Colonic mucosa (tissue), 4 donors: ENCODE measurements at regions not wholly inside any gene's neighbourhood (a gene's known extent, or its start where the extent isn't known, plus 50 kb on each side); places are given as distances from the start of the nearest gene placed in this dataset.

Source experiments
- DNase-seq: peaks from one replicate; pipeline ENCODE4 v3.0.0-alpha.2; 2020
- H3K27ac ChIP-seq: fragments of 200-600 bp; one replicate; pipeline ENCODE4 v1.8.0; 2021
- H3K27me3 ChIP-seq: fragments of 200-600 bp; one replicate; pipeline ENCODE4 v1.8.0; 2021
- H3K36me3 ChIP-seq: fragments of 200-600 bp; one replicate; pipeline ENCODE4 v1.8.0; 2021
- H3K4me1 ChIP-seq: fragments of 200-600 bp; one replicate; pipeline ENCODE4 v1.8.0; 2021; ENCODE audit warnings: mild to moderate bottlenecking
- H3K4me3 ChIP-seq: fragments of 200-600 bp; one replicate; pipeline ENCODE4 v1.8.0; 2021
- H3K9ac ChIP-seq, 2 donors: one replicate each; pipeline ENCODE4 v1.7.0; 2013; ENCODE audit warnings: control low read depth in 2 of 2, low read depth in 2 of 2, low read length in 2 of 2
- H3K9me3 ChIP-seq: fragments of 200-600 bp; one replicate; pipeline ENCODE4 v1.8.0; 2021
- intact Hi-C: fragments of 100-400 bp; cut with DNase I; formaldehyde crosslinking; loops from one replicate; pipeline ENCODE4 v1.14.1; 2022
- TF ChIP-seq, protein P1 (sequence below): fragments of 200-600 bp; IDR thresholded peaks from one replicate; pipeline ENCODE4 v1.8.0; 2022; ENCODE audit warnings: antibody characterized with exemption, mild to moderate bottlenecking
- donor health status: healthy.
- donor health status: DM: no; HTN: no; CAD: no.
- donor health status: DM: no; HTN: no; CAD: no.

DNA sequence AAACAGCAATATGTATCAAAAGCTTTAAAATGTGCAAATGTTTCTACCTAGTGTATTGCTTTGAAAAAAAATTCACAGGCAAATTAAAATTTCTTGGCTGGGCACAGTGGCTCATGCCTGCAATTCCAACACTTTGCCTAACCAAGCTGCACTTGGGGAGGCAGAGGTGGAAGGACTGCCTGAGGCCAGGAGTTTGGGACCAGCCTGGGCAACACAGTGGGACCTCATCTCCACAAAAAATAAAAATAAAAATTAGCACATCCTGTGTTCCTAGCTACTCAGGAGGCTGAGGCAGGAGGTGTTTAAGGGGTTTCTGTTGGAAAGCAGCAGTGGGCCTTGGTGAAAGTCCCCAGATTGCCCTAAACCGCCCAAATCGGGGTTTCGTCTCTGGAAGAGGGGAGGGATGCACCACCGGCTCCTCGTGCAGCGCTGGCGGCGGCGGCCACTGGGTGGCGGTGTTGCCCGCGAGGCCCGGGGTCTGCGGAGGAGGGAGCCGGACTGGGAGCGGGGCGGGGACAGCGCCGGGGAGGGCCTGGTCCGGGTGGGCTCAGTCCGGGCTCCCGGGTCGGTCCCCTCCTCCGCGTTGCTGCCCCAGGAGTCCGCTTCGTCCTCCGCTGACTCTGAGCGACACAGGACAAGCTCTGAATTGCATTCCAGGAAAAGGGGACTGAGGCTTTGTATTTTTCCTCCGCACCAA, 265.6 kb downstream of the AACS start:
- Histone ChIP-seq H3K4me3 (peak overlapping the region; percentile 37), H3K9me3 (no peaks in the 10 kb centered on the region), H3K27me3 (no peaks in the 10 kb centered on the region), H3K9ac (peak overlapping the region; percentile 60 to 66), H3K27ac (no peak overlapping the region), H3K36me3 (no peaks in the 10 kb centered on the region), H3K4me1 (no peaks in the 10 kb centered on the region)
- TF ChIP-seq, protein P1, sequence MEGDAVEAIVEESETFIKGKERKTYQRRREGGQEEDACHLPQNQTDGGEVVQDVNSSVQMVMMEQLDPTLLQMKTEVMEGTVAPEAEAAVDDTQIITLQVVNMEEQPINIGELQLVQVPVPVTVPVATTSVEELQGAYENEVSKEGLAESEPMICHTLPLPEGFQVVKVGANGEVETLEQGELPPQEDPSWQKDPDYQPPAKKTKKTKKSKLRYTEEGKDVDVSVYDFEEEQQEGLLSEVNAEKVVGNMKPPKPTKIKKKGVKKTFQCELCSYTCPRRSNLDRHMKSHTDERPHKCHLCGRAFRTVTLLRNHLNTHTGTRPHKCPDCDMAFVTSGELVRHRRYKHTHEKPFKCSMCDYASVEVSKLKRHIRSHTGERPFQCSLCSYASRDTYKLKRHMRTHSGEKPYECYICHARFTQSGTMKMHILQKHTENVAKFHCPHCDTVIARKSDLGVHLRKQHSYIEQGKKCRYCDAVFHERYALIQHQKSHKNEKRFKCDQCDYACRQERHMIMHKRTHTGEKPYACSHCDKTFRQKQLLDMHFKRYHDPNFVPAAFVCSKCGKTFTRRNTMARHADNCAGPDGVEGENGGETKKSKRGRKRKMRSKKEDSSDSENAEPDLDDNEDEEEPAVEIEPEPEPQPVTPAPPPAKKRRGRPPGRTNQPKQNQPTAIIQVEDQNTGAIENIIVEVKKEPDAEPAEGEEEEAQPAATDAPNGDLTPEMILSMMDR = peak; percentile 84
- intact Hi-C loops = loop anchor here (2.0 to 10.0 kb wide), 2 partner anchors 72 to 1414 kb away; no protein-coding TSS in a partner anchor
- peak; percentile 74 for DNase-seq

DNA sequence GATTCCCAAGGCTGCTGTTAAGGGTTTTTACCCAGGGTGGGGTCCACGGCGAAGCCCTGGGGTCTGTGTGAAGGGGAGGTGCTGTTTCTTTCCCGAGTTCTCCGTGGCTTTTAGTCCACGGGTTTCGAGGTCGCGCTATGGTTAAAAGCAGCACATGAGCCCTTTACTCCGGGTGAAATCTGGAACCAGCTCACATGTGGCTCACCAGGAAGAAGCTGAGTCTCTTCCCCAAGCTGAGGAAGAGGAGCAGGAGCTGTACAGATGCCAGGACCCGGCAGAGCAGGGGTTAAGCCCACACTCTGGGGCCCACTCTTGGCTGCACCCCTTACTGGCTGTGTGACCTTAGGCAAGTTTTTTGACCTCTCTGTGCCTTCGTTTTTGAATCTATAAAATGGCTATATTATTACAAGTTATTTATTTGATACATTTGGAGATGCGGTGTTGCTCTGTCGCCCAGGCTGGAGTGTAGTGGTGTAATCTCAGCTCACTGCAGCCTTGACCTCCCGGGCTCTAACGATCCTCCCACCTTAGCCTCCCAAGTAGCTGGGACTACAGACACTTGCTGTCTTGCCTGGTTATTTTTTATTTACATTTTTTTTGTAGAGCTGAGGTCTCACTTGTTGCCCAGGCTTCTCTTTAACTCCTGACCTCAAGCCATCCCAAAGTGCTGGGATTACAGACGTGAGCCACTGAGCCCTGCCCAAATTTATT, 266.3 kb downstream of the AACS start:
- H3K9ac ChIP-seq = peak overlapping the region; percentile 60 to 66
- no peak for DNase-seq
- H3K27ac ChIP-seq = no peak overlapping the region
- intact Hi-C loops = loop anchor here (2.0 to 10.0 kb wide), 2 partner anchors 71 to 1413 kb away; no protein-coding TSS in a partner anchor
- no peaks in the 10 kb centered on the region for H3K27me3 ChIP-seq
- TF ChIP-seq, protein P1 = no peak
- no peaks in the 10 kb centered on the region for H3K4me1 ChIP-seq
- H3K4me3 ChIP-seq = peak overlapping the region; percentile 37
- no peaks in the 10 kb centered on the region for H3K9me3 ChIP-seq
- no peaks in the 10 kb centered on the region for H3K36me3 ChIP-seq

DNA sequence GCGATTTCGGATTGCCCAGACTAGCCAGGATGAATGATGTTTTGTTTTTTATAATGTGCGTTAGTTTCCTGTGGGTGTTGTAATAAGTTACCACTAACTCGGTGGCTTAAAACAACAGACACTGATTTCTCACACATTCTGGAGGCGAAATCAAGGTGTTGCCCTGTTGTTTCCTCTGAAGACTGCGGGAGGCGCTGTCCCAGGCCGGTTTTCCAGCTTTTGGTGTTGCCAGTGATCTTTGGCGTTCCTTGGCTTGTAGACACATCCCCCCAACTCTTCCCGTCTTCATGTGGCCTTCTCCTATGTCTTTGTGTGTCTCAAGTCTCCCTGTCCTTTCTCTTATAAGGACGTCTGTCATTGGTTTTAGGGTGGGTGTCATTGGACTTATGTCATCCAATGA, 267.7 kb downstream of the AACS start:
- Histone ChIP-seq H3K27me3 (no peaks in the 10 kb centered on the region), H3K36me3 (no peaks in the 10 kb centered on the region), H3K27ac (no peak overlapping the region), H3K4me1 (no peaks in the 10 kb centered on the region), H3K4me3 (no peak overlapping the region), H3K9me3 (no peaks in the 10 kb centered on the region), H3K9ac (no peak overlapping the region)
- intact Hi-C loops = loop anchor here (10.0 kb wide), 1 partner anchor 1412 kb away; no protein-coding TSS in a partner anchor
- DNase-seq = no peak
- TF ChIP-seq, protein P1 = no peak

DNA sequence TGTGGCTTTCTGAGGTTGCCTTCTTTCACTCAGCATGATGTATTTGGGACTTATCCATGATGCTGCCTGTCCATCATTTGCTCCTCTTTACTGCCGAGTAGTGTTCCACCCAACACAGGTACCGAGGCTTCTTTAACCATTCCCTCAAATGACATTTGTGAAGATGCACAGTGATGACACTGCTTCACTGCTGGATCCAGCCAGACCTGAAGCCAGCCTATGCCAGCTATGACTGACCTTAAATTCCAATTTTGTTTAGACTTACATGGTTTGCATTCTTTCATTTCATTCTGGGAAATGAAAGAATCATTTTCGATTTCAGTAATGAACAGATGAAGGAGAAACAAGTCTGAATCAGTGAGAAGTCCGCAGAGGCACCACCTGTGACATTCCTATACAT, 271.0 kb downstream of the AACS start:
- H3K27me3 ChIP-seq = no peaks in the 10 kb centered on the region
- H3K36me3 ChIP-seq = no peaks in the 10 kb centered on the region
- H3K27ac ChIP-seq = no peak overlapping the region
- no peak for DNase-seq
- no peaks in the 10 kb centered on the region for H3K4me1 ChIP-seq
- no peaks in the 10 kb centered on the region for H3K9me3 ChIP-seq
- intact Hi-C loops = loop anchor here (10.0 kb wide), 1 partner anchor 1409 kb away; no protein-coding TSS in a partner anchor
- no peak overlapping the region for H3K4me3 ChIP-seq
- TF ChIP-seq, protein P1 = no peak
- no peak overlapping the region for H3K9ac ChIP-seq

DNA sequence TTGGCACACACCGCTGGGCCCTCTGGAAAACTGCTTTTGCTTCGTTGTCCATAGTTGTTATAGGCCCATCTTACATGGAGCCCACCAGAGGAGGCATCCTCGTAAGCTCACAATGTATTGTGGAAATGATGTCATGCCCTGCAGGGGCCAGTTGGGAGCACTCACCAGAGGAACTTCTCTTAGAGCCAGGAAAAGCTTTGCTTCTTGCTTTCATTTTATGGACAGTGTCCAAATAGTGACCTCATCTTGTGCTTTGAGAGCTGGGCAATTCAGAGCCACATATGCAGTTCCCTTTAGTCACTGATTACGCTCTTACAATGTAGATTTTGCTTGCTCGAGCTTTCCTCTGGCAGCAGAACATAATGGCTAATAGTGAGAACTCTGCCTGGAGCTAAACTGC, 275.6 kb downstream of the AACS start:
- Histone ChIP-seq H3K9ac (peak overlapping the region in 1 of 2 donors; percentile 38), H3K4me3 (no peak overlapping the region), H3K27me3 (no peaks in the 10 kb centered on the region), H3K4me1 (peaks cover 4% of the 10 kb centered on the region), H3K27ac (no peak overlapping the region), H3K9me3 (no peaks in the 10 kb centered on the region), H3K36me3 (no peaks in the 10 kb centered on the region)
- TF ChIP-seq, protein P1 = no peak
- peak; percentile 37 for DNase-seq
- intact Hi-C loops = no loop called here
